CD14-positive monocyte (primary cell): ENCODE measurements at regions not wholly inside any gene's neighbourhood (a gene's known extent, or its start where the extent isn't known, plus 50 kb on each side); places are given as distances from the start of the nearest gene placed in this dataset.

Experiments used
- DNase-seq, 3 donors: peaks; one replicate each; pipeline ENCODE4 v3.0.0-alpha.2; 2011 to 2022
- H2AFZ ChIP-seq: 2 replicates; pipeline ENCODE4 v1.6.0; 2012; ENCODE audit warnings: mild to moderate bottlenecking, low read depth, low read length, inconsistent platforms; ENCODE audit not compliant: insufficient read depth, poor library complexity, severe bottlenecking
- H3K27ac ChIP-seq, 2 donors: 1 replicate in 1 of 2; 2 replicates in 1 of 2; pipeline ENCODE4 v1.5.1; 2012 to 2013; ENCODE audit warnings: low read length in 2 of 2, control low read depth in 1 of 2, inconsistent platforms in 1 of 2, low read depth in 1 of 2, mild to moderate bottlenecking in 1 of 2
- H3K27me3 ChIP-seq, 2 donors: one replicate each; pipeline versions ENCODE4 v1.6.0 to v1.6.1; 2011 to 2013; ENCODE audit warnings: low read length in 2 of 2; ENCODE audit not compliant: control insufficient read depth in 2 of 2, insufficient read depth in 2 of 2
- H3K36me3 ChIP-seq, 2 donors: replicated peaks in 1 of 2; 1 replicate in 1 of 2; 2 replicates in 1 of 2; pipeline versions ENCODE4 v1.5.1 to v1.6.1; 2012 to 2013; ENCODE audit warnings: low read length in 2 of 2, control low read depth in 1 of 2, inconsistent platforms in 1 of 2, mild to moderate bottlenecking in 1 of 2; ENCODE audit not compliant: insufficient read depth in 2 of 2, control insufficient read depth in 1 of 2
- H3K4me1 ChIP-seq, 2 donors: 1 replicate in 1 of 2; 2 replicates in 1 of 2; pipeline versions ENCODE4 v1.5.1 to v1.6.1; 2012 to 2013; ENCODE audit warnings: low read length in 2 of 2, control low read depth in 1 of 2, inconsistent platforms in 1 of 2, mild to moderate bottlenecking in 1 of 2, moderate library complexity in 1 of 2; ENCODE audit not compliant: insufficient read depth in 2 of 2, control insufficient read depth in 1 of 2
- H3K4me2 ChIP-seq: replicated peaks from 2 replicates; pipeline ENCODE3; 2012; ENCODE audit warnings: low read length, moderate library complexity, mild to moderate bottlenecking; ENCODE audit not compliant: poor library complexity, severe bottlenecking; ENCODE audit errors: extremely low read depth
- H3K4me3 ChIP-seq, 3 experiments: fragments of 200-600 bp in 1 of 3; sonication (generic) in 1 of 3; replicated peaks in 1 of 3; 1 replicate in 2 of 3; 2 replicates in 1 of 3; pipeline ENCODE4 v1.5.1; 2011 to 2013; ENCODE audit warnings: low read length in 3 of 3, mild to moderate bottlenecking in 3 of 3, control low read depth in 2 of 3, low read depth in 2 of 3, inconsistent platforms in 1 of 3, moderate library complexity in 1 of 3
- H3K79me2 ChIP-seq: 2 replicates; pipeline ENCODE4 v1.6.0; 2012; ENCODE audit warnings: mild to moderate bottlenecking, control low read depth, inconsistent platforms, low read length, moderate library complexity; ENCODE audit not compliant: insufficient read depth
- H3K9ac ChIP-seq: 2 replicates; pipeline ENCODE4 v1.6.0; 2017; ENCODE audit warnings: low read length, mild to moderate bottlenecking; ENCODE audit not compliant: insufficient read depth, poor library complexity, severe bottlenecking
- H3K9me3 ChIP-seq, 2 donors: replicated peaks in 1 of 2; 1 replicate in 1 of 2; 2 replicates in 1 of 2; pipeline versions ENCODE4 v1.5.1 to v1.6.1; 2012 to 2013; ENCODE audit warnings: low read length in 2 of 2, control low read depth in 1 of 2; ENCODE audit not compliant: control insufficient read depth in 1 of 2, insufficient read depth in 1 of 2
- H4K20me1 ChIP-seq: 2 replicates; pipeline ENCODE4 v1.6.0; 2012; ENCODE audit warnings: mild to moderate bottlenecking, low read length, control low read depth, moderate library complexity; ENCODE audit not compliant: insufficient read depth
- H3K27ac Mint-ChIP-seq, 7 donors: one replicate each; pipeline ENCODE4 v1.8.0; 2020; ENCODE audit warnings: mild to moderate bottlenecking in 7 of 7, mixed read lengths in 7 of 7, moderate library complexity in 6 of 7, inconsistent platforms in 2 of 7
- H3K27me3 Mint-ChIP-seq, 3 donors: one replicate each; pipeline ENCODE4 v1.8.0; 2021 to 2022; ENCODE audit warnings: low read depth in 3 of 3, mild to moderate bottlenecking in 3 of 3, mixed read lengths in 3 of 3, moderate library complexity in 3 of 3, inconsistent platforms in 1 of 3
- H3K36me3 Mint-ChIP-seq, 2 donors: one replicate each; pipeline ENCODE4 v1.8.0; 2020; ENCODE audit warnings: mixed read lengths in 2 of 2, inconsistent platforms in 1 of 2, mild to moderate bottlenecking in 1 of 2
- H3K4me1 Mint-ChIP-seq: one replicate; pipeline ENCODE4 v1.8.0; 2020; ENCODE audit warnings: mild to moderate bottlenecking, mixed read lengths
- H3K4me3 Mint-ChIP-seq, 2 donors: one replicate each; pipeline ENCODE4 v1.8.0; 2020; ENCODE audit warnings: mild to moderate bottlenecking in 2 of 2, mixed read lengths in 2 of 2, moderate library complexity in 1 of 2
- H3K9me3 Mint-ChIP-seq, 7 donors: one replicate each; pipeline ENCODE4 v1.8.0; 2020 to 2022; ENCODE audit warnings: mixed read lengths in 7 of 7, mild to moderate bottlenecking in 6 of 7, moderate library complexity in 6 of 7, inconsistent platforms in 2 of 7
- WGBS: methylation state at CpG from one replicate; pipeline ENCODE4 v1.1.5; 2013; ENCODE audit warnings: missing lambda C conversion rate; ENCODE audit not compliant: insufficient coverage; 5-methylcytosine and 5-hydroxymethylcytosine counted together
- intact Hi-C, 2 donors: fragments of 100-400 bp; cut with micrococcal nuclease; formaldehyde crosslinking; loops; one replicate each; pipeline versions ENCODE4 v1.15.0 to v1.15.1; 2023
- TF ChIP-seq, protein P1 (sequence below): fragments of 200-600 bp; IDR thresholded peaks from one replicate; pipeline ENCODE4 v1.8.0; 2022; ENCODE audit warnings: antibody characterized with exemption, mild to moderate bottlenecking

- no peaks in the 10 kb centered on the region for H4K20me1 ChIP-seq
- no peak overlapping the region for H2AFZ ChIP-seq
- H3K9ac ChIP-seq: no peak overlapping the region
- intact Hi-C loops: no loop called here
- H3K4me2 ChIP-seq: no peak overlapping the region
- TF ChIP-seq, protein P1, sequence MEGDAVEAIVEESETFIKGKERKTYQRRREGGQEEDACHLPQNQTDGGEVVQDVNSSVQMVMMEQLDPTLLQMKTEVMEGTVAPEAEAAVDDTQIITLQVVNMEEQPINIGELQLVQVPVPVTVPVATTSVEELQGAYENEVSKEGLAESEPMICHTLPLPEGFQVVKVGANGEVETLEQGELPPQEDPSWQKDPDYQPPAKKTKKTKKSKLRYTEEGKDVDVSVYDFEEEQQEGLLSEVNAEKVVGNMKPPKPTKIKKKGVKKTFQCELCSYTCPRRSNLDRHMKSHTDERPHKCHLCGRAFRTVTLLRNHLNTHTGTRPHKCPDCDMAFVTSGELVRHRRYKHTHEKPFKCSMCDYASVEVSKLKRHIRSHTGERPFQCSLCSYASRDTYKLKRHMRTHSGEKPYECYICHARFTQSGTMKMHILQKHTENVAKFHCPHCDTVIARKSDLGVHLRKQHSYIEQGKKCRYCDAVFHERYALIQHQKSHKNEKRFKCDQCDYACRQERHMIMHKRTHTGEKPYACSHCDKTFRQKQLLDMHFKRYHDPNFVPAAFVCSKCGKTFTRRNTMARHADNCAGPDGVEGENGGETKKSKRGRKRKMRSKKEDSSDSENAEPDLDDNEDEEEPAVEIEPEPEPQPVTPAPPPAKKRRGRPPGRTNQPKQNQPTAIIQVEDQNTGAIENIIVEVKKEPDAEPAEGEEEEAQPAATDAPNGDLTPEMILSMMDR: no peak
- no peak for DNase-seq
- Mint-ChIP-seq H3K4me1 (no peaks in the 10 kb centered on the region), H3K9me3 (peaks cover 0 to 6% (median 2%) of the 10 kb centered on the region in 7 donors), H3K4me3 (no peak overlapping the region), H3K27ac (no peak overlapping the region), H3K27me3 (peaks cover 0 to 2% (median 2%) of the 10 kb centered on the region in 3 donors), H3K36me3 (no peaks in the 10 kb centered on the region)
- no peak overlapping the region for H3K4me3 ChIP-seq
- H3K27me3 ChIP-seq: no peaks in the 10 kb centered on the region
- no peaks in the 10 kb centered on the region for H3K79me2 ChIP-seq
- no peaks in the 10 kb centered on the region for H3K4me1 ChIP-seq
- H3K9me3 ChIP-seq: no peaks in the 10 kb centered on the region
- no peak overlapping the region for H3K27ac ChIP-seq
- H3K36me3 ChIP-seq: no peaks in the 10 kb centered on the region
- 40% methylated on average over 1 of the region's 2 CpGs for WGBS
Observed at GRCh38 chr3:7964899-7965298, 536.7 kb upstream of the LMCD1 start.

- H4K20me1 ChIP-seq: no peaks in the 10 kb centered on the region
- 80% methylated on average over 1 of the region's 1 CpG for WGBS
- TF ChIP-seq, protein P1: no peak
- peaks cover 3 to 11% (median 4%) of the 10 kb centered on the region in 7 donors for H3K9me3 Mint-ChIP-seq
- H3K9me3 ChIP-seq: peaks cover under 1 to 3% of the 10 kb centered on the region in 2 donors
- peaks cover 0 to 4% (median 0%) of the 10 kb centered on the region in 3 donors for H3K27me3 Mint-ChIP-seq
- H3K27me3 ChIP-seq: no peaks in the 10 kb centered on the region
- H3K4me3 ChIP-seq: no peak overlapping the region
- no peak for DNase-seq
- H3K9ac ChIP-seq: no peak overlapping the region
- H3K79me2 ChIP-seq: no peaks in the 10 kb centered on the region
- no peak overlapping the region for H3K4me3 Mint-ChIP-seq
- no peak overlapping the region for H3K4me2 ChIP-seq
- H3K4me1 ChIP-seq: no peaks in the 10 kb centered on the region
- no peaks in the 10 kb centered on the region for H3K4me1 Mint-ChIP-seq
- H3K36me3 ChIP-seq: no peaks in the 10 kb centered on the region
- H3K36me3 Mint-ChIP-seq: no peaks in the 10 kb centered on the region
- intact Hi-C loops: no loop called here
- H2AFZ ChIP-seq: no peak overlapping the region
- no peak overlapping the region for H3K27ac ChIP-seq
- H3K27ac Mint-ChIP-seq: no peak overlapping the region
Observed at GRCh38 chr3:7973006-7973405, 528.6 kb upstream of the LMCD1 start.
